Stimulated activated CD4-positive, alpha-beta T cell treated with anti-CD3 and anti-CD28 coated beads, Interleukin-1b, Interleukin-23, amount 100 ng/mL, for 48 hours (primary cell): ENCODE measurements at regions not wholly inside any gene's neighbourhood (a gene's known extent, or its start where the extent isn't known, plus 50 kb on each side); places are given as distances from the start of the nearest gene placed in this dataset.
"Not testable (repeated sequence)": the region's sequence is repeated elsewhere in the genome, so short reads cannot be mapped to it uniquely, and the experiment has no call there.

Source experiments
- DNase-seq: peaks from one replicate; pipeline ENCODE4 v3.0.0-alpha.2; 2020

DNA sequence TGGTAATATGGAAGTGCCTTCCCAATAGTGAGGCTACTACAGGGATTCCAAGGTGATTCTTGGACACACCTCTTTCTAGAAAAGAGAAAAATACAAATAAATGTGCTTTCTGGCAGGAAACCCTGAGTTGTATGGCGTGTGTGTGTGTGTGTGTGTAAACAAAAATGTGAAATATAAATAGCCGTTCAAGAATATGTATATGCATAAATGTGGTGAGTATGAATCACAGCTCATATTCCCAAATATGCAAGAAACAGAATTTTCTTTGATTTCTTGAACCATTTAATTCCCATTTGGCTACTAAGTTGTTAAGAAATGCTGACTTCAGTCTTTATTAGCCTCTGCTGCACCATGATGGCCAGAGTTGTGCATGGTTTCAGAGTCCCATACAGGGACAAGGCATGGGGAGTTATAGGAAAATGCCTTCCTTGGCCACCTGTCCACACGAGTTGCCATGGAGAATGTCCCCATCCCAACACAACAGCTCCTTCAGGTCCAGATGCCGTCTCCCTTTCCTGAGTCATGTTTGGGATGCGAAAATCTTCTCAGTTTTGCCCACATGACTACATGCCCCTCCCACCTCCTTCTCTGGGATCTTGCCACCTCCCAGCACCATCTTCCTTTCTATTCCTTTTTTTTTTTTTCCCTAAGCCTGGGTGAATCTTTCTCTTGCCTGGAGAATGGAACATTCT is 312.4 kb upstream of the ECI2 start:
- DNase-seq, result no peak

DNA sequence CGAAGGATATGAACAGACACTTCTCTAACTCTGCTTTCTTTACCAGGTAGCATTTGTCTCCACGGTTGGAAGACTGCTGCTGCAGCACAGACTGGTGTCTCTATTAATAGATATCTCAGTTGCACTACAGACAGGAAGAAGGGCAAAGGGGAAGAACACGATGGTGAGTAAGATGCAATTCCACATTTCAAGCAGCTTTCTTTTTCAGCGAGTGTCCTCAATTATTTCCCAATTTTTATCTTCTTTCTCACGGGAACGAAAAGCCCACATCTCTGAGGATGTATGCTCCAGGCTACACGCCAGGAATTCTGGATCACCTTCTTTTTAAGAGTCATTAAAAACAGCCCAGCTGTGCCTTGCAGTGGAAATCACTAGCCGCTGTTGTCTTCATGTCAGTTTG is 311.6 kb upstream of the ECI2 start:
- no peak for DNase-seq

DNA sequence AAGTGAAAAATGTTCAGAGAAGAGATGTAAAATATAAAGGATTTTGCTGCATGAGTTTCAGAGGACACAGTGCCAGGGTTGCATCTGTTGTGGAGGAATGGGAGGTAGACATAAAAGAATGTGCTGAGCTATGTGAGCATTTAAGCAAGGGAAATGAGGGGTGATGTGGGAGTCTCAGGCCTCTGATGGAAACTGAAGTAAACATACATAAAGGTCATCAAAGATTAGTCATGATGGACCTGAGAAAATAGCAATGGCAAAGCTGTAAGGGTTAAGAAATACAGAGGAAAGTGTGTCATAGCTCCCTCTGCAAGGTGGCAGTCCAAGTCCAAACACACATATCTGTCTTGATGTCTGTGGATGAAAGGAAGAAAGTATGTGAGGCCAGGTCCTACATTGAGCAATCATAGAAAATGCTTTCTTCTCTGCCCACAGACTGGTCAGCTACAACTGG is 306.6 kb upstream of the ECI2 start:
- DNase-seq, result no peak

DNA sequence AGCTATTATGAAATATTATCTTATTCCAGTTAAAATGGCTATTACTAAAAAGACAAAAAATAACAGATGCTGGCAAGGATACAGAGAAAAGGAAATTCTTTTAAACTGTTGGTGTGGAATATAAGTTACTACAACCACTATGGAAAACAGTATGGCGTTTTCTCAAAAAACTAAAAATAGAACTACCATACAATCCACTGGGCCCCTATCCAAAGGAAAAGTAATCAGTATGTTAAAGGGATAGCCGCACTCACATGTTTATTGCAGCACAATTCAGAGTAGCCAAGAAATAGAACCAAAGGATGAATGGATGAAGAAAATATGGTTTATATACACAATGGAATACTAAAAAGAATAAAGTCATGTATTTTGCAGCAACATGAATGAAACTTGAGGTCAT is 303.8 kb upstream of the ECI2 start:
- no peak for DNase-seq

DNA sequence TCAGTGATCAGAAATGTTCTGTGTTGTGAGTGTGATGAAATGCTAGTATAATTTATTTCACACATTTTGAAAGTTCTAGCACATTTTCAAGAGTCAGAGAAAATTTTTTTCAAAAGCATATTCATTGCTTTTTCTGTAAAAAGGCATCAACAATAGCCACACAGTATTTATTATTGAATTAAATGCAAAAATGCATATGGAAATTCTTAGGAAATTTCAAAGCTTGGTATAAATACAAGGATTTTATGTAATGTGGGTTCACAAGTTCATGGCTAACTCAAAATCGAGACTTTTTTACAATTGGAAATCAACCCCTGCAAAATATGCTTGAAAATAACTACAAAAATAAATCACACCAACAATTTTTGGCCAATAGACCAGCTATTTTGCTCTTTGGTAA is 302.0 kb upstream of the ECI2 start:
- no peak for DNase-seq

DNA sequence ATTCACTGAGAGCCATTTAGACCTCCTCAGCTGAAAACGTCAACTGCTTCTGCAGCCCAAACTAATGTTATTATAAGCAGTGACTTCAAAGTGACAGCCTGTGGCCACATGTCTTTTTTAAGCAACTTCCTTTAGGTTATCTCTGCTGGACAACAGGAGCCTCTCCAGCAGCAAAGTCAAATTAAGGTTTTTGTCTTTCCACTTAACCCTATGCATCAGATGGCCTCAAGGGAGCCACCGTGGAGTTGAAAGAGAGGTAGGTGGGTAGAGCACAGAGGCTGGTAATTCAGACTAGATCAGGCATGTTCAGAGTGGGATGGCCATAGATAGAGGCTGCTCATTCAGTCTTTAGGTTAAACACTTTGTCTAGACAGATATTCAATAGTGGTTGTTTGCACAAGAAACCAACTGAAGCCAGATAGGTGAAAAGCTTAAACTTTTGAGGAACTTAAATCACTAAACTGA is 300.6 kb upstream of the ECI2 start:
- no peak for DNase-seq

DNA sequence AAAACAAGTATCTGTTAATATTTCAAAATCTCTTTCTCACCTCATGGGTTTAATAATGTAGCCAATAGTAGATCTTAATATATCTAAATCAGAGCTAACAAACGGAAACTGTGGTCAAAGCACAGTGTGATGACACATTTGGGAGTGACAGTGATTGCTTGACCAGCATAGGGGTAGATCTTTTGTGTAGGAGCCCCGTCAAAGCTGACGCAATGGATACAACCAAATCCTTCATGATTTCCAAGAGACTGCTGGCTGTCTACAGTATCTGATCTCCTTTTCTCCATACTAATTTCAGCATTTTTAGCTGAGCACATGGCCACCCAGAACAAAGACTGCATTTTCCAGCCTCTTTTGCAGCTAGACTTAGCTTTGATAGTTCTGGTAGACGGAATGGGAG is 299.3 kb upstream of the ECI2 start:
- no peak for DNase-seq

DNA sequence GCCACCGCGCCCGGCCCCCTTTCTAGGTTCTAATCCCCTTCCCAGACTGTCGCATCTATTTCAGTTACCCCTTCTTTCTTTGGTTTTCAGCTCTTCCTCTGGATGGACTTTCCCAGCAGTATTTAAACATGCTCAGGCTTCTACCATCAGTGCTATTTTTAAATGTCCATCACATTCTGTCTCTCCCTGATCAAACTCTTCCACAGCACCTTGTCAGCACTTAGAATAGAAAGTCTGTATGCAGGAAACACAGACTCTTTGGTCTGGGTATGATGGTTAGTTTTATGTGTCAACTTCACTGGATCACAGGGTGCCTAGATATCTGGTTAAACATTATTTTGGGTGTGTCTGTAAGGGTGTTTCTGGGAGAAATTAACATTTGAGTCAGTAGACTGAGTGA is 297.8 kb upstream of the ECI2 start:
- DNase-seq, result no peak

DNA sequence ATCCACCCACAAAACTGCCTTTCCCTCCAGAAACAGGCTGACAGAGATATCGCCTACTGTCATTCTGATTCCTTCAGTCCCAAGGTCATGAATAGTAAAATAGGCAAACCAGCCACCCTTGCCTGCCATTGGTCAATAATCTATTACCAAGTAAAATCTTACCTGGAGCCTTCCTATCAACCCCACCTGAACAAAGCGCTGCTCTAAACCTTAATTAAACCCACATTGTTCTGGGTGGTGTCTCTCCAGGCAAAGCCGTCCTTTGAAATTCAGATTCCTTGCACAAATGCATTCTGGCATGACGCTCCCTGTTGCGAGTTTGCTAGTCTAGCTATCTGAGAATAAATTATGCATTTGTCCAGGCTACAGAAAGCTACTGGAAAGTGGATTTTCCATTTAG is 291.6 kb upstream of the ECI2 start:
- no peak for DNase-seq

DNA sequence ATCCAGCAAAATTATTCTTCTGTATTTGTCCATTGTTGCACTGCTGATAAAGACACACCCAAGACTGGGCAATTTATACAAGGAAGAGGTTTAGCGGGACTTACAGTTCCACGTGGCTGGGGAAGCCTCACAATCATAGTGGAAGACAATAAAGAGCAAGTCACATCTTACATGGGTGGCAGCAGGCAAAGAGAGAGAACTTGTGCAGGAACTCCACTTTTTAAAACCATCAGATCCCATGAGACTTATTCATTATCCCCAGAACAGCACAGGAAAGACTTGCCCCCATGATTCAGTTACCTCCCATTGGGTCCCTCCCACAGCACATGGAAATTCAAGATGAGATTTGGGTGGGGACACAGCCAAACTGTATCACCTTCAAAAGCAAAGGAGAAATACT is 286.5 kb upstream of the ECI2 start:
- DNase-seq, result no peak

DNA sequence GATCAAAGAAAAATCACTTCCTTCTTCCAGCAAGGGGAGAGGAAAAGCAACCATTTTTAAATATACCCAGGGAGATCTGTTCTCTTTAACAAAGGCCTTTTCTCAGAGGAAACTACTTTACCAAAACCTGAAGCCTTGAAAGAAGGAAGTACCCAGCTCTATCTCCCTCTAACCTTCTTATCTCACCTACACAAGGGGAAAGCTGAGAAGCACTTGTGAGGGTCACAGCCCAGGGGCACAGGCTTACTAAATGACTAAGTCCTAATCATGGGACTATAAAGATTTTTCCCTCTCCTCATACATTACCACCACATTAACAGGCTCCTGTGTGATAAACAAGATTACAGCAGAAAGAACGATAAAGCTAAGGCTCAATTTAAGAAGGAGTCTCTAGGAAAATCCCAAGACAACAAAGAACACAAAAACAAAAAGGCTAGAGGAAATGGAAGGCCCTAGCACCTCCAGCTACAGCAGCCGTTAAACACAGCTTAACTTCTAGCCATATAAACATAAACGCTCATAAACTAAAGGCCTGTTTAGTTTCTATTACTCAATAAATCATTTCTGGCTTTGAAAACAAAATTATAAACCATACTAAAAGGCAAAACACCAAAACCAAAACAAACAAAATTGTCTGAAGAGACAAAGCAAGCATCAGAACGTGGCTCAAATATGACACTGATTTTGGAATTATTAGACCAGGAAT is 284.9 kb upstream of the ECI2 start:
- no peak for DNase-seq

DNA sequence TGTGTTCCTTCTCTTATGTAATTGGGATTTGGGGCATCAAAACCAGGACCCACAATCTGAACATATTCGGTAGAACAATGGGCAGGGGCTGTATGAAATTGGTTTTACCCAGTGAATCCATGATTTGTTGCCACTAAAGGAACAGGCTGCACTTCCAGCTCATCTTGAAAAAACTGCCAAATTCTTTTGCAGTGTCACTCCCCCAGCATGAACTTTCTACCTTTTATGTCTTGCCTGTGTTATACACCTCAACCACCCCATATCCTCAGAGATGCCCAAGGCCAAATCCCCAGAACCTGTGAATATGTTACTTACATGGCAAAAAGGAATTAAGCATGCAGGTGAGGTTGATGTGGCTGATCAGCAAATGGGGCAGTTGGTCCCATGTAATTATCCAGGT is 280.2 kb upstream of the ECI2 start:
- DNase-seq, result no peak

DNA sequence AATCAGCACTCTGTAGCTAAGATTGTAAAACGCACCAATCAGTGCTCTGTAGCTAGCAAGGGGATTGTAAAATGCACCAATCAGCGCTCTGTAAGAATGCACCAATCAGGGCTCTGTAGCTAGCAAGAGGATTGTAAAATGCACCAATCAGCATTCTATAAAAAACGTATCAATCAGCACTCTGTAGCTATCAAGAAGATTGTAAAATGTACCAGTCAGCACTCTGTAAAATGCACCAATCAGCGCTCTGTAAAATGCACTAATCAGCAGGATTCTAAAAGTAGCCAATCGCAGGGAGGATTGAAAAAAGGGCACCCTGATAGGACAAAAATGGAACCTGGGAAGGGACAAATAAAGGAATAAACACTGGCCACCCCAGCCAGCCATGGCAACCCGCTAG is 278.7 kb upstream of the ECI2 start:
- DNase-seq, result not testable (repeated sequence)

DNA sequence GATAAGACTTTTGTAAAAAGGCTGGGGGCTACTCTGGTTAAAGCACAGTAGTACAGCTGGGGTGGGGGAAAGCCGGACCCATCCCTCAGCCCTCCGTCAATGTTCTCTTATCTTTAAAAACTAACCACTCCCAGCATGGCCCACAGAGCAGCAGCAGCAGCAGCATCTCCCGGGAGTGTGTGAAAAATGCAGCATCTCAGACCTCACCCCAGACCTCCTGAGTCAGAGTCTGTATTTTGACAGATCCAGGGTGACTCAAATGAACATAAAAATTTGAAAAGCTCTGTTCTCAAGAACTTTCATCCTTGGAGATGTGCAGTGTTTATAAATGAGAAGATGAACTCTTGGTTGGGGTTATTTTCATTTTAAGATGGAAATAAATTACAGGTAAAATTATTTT is 277.7 kb upstream of the ECI2 start:
- DNase-seq, result no peak

DNA sequence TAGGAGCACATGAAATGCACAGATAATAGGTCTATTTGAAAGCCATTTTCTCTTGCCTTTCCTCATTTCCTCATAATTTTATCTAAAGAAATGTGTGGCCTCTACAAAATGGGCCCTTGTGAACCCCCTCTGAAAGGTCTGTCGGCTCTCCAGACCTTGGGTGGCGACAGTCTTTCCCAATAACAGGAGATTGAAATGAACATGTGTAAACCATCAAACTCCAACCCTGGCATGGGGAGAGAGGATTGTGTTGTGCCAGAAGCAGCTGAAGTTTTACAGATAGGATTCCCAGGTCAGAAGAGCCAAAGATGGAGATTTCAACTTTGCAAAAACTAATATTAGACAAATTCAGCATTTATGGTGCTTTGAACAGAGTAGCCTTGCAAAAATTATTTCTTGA is 277.1 kb upstream of the ECI2 start:
- DNase-seq, result no peak

DNA sequence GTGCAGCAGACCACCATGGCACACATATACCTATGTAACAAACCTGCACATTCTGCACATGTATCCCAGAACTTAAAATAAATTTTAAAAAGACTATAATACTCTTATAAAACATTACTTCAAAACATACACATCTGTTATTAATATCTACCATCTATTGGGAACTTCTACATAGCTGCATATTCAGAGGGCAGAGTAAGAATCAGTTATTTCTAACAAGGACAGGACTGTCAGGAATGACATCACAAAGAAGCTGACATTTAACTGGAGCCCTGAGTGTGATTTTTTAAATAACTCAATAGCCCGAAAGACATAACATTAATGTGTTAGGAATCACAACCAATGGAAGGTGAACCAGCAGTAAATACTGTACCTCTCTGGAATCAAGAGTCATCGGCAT is 276.7 kb upstream of the ECI2 start:
- DNase-seq, result no peak

DNA sequence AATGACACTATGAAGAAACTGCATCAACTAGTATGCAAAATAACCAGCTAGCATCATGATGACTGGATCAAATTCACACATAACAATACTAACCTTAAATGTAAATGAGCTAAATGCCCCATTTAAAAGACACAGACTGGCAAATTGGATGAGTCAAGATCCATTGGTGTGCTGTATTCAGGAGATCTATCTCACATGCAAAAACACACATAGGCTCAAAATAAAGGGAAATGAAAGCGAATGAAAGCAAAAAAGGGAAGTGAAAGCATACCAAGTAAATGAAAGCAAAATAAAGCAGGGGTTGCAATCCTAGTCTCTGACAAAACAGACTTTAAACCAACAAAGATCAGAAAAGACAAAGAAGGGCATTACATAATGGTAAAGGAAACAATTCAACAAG is 272.3 kb upstream of the ECI2 start:
- not testable (repeated sequence) for DNase-seq

DNA sequence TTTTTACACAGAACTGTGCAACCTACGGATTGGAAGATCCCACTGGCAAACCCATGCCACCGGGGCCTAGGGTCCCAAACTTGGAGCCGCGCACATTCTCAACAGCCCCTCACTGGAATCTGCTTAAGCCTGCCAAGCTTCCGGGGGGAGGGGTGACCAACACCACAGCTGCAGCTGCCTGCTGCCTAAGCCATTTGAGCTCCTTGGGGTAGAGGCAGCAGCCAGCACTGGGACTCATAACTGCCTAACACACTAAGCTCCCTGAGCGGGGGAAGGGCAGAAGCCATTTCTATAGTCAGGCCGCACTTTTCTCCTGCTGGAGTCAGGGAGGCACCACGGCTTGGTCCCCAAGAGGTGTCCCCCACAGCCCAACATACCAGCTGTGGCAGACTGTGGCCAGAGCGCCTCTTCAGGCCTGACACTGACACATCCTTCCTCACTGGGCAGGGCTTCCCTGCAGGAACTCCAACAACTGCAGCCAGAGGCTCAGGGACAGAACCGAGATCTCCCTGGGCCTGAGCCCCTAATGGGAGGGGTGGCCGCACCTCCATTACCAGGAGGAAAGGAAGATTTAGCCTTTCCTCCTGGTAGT is 270.3 kb upstream of the ECI2 start:
- DNase-seq, result no peak

DNA sequence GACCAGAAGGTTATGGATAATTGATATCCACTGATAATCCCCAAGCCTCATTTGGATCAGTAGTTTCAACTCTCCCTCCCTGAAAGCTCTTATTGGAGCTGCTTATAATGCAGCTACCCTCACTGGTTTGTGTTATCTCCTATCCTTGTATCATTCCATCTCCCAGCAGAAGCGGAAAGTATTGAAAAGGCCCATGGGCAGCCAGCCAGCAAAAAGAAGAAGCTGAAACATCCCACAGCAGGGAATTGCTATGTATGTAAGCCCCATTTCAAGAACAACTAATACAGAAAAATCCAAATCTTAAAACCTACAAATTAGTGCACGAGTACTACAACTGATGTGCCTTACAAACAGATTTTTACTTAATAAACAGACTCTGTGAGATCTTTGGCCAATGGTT is 269.0 kb upstream of the ECI2 start:
- no peak for DNase-seq

DNA sequence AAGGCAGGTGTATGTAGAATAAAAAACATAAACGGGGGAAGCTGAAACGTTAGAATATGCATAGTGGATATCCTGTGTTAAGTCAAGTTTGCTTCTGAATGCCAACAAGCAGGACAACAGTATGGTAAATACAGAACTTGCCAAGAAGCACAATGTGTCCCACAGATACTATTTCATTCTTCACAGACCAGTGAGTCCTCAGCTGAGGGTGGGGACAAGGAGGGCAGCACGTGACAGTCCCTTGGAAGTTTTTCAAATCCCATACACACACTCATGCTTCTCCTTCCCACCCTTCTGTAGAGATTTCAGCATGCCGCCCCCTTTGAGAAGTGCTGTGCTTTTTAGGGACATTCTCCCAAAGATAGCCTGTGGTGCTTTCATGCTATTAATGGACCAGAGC is 268.5 kb upstream of the ECI2 start:
- no peak for DNase-seq

DNA sequence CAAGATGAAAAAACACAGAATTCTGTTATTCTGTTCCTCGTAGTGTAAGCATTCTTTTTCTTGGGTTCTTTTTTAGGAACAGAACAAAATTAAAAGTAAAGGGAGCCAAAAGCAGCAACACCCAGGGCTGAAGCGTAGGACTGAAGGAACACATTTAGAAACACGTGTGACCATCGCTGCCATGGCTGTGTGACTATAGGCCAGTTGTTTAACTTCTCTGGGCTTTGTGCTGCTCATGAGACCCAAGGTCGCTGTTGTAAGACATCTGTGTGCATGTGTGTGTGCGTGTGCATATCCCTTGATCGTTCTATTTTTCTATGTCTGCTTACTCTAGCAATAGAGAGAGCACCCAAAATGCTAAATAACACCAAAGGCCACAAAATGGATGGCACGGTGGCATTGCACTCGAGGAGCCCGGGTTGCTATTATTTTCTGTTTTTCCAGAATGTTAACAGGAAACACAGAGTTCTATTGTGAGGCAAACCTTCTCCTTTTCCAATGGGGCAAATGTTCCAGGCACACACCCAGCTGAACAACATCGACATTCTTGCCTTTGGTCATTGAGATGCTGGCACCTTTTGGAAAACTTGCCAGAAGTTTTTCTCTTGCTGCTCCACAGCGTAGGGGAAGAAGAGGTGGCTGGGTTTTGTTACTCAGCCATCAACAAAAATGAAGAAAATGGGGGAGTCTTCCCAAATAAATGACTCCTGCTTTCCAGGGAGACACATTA is 267.8 kb upstream of the ECI2 start:
- DNase-seq, result no peak

DNA sequence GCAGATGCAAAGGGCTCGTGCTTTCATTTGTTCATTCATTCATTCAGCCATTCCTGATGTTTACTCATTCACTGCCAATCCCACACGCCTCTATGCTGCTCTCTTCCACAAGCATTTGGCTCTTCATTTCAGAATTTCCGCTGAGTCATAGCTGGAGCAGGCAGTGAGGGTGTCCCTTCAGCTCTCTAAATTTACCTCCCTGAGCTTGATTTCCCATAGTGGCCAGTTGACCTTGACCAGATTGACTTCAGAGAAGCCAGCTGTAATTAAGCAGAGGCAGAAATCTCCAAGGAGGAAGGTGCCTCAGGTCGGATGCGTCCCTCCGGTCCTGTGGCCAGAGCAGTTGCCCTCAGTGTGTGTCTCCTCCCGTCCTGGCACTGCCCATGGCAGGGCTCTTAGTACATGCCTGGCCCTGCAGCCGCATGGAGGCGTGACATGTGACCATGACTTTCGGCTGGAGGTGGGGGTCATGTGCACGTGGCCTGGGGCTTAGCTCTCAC is 267.2 kb upstream of the ECI2 start:
- no peak for DNase-seq
